Erythroblast (primary cell): ENCODE measurements at regions not wholly inside any gene's neighbourhood (a gene's known extent, or its start where the extent isn't known, plus 50 kb on each side); places are given as distances from the start of the nearest gene placed in this dataset.

Experiments
- GATA1 ChIP-seq: IDR thresholded peaks from 2 replicates; pipeline ENCODE4 v1.6.1; 2011; ENCODE audit warnings: low read depth, mild to moderate bottlenecking, control low read depth, low read length, moderate library complexity
- POLR2A ChIP-seq: IDR thresholded peaks from 2 replicates; pipeline ENCODE4 v1.6.1; 2011; ENCODE audit warnings: mild to moderate bottlenecking, low read length

DNA sequence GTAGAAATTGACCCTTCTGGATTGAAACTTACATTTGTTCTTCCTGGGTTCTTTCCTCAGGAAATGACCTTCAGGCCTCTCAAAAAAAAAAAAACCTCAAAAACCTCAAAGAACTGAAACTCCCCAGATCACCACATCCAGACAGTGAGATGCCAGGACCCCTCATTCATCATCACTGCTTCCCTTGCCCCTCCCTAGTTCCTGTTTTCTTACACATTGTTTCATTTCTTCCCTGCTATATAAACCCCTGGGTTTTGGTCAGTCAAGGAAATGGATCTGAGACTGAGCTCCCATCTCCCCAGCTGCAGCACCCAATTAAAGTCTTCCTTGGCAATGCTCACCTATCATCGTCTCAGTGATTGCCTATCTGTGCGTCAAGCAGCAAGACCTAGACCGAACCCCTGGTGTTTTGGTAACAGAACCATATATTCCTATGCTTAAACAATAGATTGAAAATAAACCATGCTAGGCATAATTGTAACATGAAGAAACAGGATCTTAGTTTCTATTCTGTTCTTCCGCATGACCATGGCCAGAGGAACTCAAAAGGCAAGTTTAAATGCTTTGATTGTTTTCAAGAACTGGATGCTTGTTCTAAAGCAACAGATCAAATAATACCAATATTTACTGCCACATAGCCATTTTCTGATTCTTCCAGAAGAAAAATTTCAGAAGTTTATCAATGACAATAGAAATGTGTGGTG lies 108.0 kb upstream of the MAX start:
- TF ChIP-seq POLR2A: no peak
- no peak for TF ChIP-seq GATA1
